ENCODE measurements at regions not wholly inside any gene's neighbourhood (a gene's known extent, or its start where the extent isn't known, plus 50 kb on each side); places are given as distances from the start of the nearest gene placed in this dataset.

- no peak for DNase-seq (ENCODE audit: low spot score)
- TF ChIP-seq, protein P1, sequence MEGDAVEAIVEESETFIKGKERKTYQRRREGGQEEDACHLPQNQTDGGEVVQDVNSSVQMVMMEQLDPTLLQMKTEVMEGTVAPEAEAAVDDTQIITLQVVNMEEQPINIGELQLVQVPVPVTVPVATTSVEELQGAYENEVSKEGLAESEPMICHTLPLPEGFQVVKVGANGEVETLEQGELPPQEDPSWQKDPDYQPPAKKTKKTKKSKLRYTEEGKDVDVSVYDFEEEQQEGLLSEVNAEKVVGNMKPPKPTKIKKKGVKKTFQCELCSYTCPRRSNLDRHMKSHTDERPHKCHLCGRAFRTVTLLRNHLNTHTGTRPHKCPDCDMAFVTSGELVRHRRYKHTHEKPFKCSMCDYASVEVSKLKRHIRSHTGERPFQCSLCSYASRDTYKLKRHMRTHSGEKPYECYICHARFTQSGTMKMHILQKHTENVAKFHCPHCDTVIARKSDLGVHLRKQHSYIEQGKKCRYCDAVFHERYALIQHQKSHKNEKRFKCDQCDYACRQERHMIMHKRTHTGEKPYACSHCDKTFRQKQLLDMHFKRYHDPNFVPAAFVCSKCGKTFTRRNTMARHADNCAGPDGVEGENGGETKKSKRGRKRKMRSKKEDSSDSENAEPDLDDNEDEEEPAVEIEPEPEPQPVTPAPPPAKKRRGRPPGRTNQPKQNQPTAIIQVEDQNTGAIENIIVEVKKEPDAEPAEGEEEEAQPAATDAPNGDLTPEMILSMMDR (IDR thresholded peaks at IDR 0.05; ENCODE audit: borderline replicate concordance, control extremely low read depth, extremely low read depth, insufficient read depth, missing control alignments): no peak
- in situ Hi-C loops (cut with MboI; ENCODE audit: low sequenced_read_pairs, unreplicated experiment): no loop called here
Measured at GRCh38 chr15:91751611-91752010, 101.9 kb upstream of the SLCO3A1 start.

- TF ChIP-seq, protein P1 (IDR thresholded peaks at IDR 0.05; ENCODE audit: borderline replicate concordance, control extremely low read depth, extremely low read depth, insufficient read depth, missing control alignments): no peak
- DNase-seq (ENCODE audit: low spot score): no peak
- in situ Hi-C loops (cut with MboI; ENCODE audit: low sequenced_read_pairs, unreplicated experiment): no loop called here
Measured at GRCh38 chr15:91752081-91752785, 101.3 kb upstream of the SLCO3A1 start.

- no peak for DNase-seq (ENCODE audit: low spot score)
- TF ChIP-seq, protein P1 (IDR thresholded peaks at IDR 0.05; ENCODE audit: borderline replicate concordance, control extremely low read depth, extremely low read depth, insufficient read depth, missing control alignments): no peak
- in situ Hi-C loops (cut with MboI; ENCODE audit: low sequenced_read_pairs, unreplicated experiment): no loop called here
Measured at GRCh38 chr15:91759560-91759959, 93.9 kb upstream of the SLCO3A1 start.

- TF ChIP-seq, protein P1 (IDR thresholded peaks at IDR 0.05; ENCODE audit: borderline replicate concordance, control extremely low read depth, extremely low read depth, insufficient read depth, missing control alignments): no peak
- no peak for DNase-seq (ENCODE audit: low spot score)
- in situ Hi-C loops (cut with MboI; ENCODE audit: low sequenced_read_pairs, unreplicated experiment): no loop called here
Measured at GRCh38 chr15:91765660-91766059, 87.8 kb upstream of the SLCO3A1 start.

GRCh38 chr15:91769476-91769875, 84.0 kb upstream of the SLCO3A1 start:
- in situ Hi-C loops (cut with MboI; ENCODE audit: low sequenced_read_pairs, unreplicated experiment): no loop called here
- TF ChIP-seq, protein P1 (IDR thresholded peaks at IDR 0.05; ENCODE audit: borderline replicate concordance, control extremely low read depth, extremely low read depth, insufficient read depth, missing control alignments): no peak
- no peak for DNase-seq (ENCODE audit: low spot score)

DNA sequence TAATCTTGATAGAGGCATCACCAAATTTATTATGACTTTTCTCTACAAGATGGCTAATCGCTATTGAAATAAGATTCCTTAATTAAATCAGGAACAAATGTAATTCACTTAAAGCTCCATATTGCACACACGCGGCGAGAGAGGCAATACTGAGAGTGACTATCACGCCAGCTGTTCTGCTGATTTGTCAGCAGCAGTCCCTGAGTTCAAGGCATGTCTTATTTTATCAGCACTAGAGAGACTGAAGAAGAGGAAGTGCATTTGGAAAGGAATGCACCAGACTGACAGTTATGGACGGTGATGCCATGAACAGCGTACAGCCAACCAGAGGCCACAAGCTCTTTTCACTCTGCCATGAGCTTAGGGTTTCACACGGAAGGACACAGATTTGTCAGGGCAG, 83.6 kb upstream of the SLCO3A1 start:
- TF ChIP-seq, protein P1 (IDR thresholded peaks at IDR 0.05; ENCODE audit: borderline replicate concordance, control extremely low read depth, extremely low read depth, insufficient read depth, missing control alignments): no peak
- no peak for DNase-seq (ENCODE audit: low spot score)
- in situ Hi-C loops (cut with MboI; ENCODE audit: low sequenced_read_pairs, unreplicated experiment): no loop called here

All from GM13976 (cell line).